NCI-H146 (cell line): ENCODE measurements at regions not wholly inside any gene's neighbourhood (a gene's known extent, or its start where the extent isn't known, plus 50 kb on each side); places are given as distances from the start of the nearest gene placed in this dataset.
A peak's percentile ranks its signal among the peaks of the same experiment; 100 is the strongest.

Experiments used
- DNase-seq: peaks from one replicate; lab custom pipeline; 2025; lab: John Stamatoyannopoulos, UW

DNA sequence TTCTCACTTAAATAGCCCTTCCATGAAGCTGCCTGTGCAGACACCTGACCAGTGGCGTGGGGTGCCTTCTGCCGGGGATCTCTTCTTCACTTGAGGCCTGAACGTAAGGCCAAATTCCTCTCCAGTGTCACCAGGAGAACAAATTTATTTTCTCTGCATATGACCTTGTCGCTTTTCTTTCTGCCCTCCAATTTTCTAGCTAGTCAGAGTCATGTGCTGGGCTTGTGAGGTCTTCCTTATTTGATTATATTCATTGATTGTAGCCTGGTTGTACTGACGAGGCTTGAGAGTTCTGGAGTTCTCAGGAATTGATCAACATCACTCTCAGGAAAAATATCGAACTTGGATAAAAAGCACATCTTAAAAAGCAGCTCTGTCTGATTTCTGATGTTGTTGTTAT is 255.7 kb downstream of the BUB3 start:
- no peak for DNase-seq

DNA sequence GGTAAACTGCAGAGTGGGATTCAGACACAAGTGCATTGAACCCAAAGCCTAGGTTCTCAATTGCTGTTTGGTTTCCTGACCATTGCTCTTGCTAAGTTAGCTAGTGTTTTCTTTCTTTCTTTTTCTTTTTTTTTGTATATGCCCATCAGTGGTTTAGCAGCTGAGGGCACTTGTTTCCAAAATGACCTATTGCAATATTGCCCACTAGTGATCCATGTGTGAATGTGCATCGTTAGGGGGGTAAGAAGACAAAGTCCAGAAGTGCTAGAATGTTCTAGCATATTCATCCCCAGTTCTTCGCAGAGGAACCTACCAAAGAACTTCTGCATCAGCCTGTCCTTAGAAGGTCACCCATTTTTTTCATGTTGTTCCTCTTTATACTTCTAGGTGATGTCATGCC is 252.8 kb upstream of the GPR26 start:
- DNase-seq, result no peak

DNA sequence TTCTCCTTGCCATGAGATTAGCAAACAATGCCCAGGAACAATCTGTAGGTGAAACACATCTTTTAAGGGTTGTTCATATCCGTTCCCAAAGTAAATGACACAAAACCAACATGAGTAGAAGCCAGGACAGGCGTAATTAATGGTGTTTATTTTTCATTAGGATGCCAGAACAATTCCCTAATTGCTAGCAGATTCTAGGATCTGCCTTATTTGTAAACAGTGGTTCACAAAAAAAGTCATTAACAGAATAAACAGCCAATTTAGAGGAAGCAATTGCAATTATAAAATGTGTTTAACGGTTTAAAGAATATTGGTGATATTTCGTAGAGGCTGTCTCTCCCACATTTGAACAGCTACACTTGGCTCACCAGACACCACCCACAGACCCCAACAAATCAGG is 250.6 kb upstream of the GPR26 start:
- no peak for DNase-seq

DNA sequence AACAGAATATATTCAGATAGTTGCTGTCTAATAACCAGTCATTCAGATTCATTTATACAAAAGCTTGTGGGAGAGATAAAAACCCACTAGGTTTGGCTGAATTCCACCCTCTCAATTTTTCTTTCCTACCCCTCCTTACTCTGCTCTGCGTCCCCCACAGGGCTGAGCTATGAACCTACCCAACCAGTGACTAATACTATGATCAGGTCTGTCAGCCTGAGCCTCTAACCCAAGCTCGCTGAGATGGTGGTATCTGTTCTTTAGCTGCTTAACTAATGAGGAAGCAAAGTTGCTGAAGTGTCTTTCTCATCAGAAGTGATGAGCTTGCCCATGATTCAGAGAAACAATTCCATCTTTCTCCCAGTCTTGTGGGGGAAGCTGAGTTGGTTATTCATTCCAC is 248.7 kb upstream of the GPR26 start:
- DNase-seq, result no peak

DNA sequence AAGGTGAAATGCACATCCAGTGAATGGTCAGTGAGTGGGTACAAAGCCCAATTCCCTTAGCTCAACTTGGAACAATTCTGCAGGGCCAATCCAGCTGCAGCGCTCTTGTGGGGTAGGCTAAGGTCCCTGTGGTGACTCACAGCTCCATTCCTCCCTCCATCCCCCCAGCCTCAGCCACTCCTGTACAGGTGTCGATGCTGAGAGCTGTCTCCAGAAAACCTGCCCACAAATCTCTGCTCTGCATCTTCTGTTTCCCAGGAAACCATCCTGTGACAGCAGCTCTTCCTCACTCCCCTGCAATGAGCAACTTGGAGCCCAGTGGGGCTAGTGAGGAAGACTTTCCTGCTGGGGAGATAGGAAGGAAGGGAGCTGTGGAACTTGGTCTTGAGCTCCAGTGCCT is 244.7 kb upstream of the GPR26 start:
- no peak for DNase-seq

DNA sequence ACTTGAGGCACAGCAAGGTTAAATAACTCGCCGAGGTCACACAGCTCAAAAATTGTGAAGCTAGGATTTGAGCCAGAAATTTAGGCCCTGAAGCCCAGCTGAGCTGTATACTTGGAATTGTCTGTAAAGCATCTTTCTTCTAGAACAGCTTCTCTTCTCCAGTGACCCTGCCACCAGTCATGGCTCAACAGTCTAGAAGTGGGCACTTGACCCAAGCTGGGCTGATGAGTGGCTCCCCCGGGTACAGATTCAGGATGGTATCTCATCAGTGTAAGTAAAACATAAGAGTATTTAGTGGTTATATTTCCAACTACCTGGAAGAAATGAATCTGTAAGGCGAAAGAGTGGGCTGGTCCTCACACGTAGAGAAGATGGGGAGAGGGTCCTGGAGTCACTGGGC is 243.9 kb upstream of the GPR26 start:
- no peak for DNase-seq

DNA sequence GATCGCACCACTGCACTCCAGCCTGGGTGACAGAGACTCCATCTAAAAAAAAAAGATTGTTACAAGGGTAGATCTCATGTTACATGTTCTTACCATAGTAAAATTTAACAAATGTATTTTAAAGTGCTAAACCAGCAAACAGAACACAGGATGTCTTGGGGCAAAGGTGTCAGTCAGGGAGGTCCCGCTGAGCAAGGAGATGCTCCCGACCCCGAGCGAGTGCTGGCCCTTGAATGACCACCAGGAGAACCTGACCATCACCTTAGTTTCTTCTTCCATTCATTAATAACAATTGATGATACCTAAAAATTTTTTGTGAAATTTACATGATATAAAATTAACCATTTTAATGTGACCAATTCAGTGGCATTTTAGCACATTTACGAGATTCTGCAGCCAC is 241.6 kb upstream of the GPR26 start:
- DNase-seq, result no peak

DNA sequence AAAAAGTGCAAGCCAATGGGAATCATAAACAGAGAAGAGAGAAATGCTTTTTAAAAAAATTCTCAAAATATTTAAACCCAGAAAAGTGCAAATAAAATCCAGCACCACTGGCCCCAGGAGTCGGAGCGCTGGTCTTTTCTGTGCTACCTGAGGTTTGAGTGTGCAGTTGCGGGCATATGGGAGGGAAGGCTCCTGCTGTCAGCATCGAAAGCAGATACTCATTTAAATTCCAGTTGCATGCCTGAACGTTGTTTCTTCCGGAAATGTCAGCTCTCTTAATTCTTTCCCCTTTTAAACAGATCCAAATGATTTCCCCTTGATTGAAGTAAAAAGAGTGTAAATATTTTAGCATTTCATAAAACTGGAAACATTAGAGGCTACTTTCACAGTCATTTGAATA is 240.5 kb upstream of the GPR26 start:
- DNase-seq, result no peak

DNA sequence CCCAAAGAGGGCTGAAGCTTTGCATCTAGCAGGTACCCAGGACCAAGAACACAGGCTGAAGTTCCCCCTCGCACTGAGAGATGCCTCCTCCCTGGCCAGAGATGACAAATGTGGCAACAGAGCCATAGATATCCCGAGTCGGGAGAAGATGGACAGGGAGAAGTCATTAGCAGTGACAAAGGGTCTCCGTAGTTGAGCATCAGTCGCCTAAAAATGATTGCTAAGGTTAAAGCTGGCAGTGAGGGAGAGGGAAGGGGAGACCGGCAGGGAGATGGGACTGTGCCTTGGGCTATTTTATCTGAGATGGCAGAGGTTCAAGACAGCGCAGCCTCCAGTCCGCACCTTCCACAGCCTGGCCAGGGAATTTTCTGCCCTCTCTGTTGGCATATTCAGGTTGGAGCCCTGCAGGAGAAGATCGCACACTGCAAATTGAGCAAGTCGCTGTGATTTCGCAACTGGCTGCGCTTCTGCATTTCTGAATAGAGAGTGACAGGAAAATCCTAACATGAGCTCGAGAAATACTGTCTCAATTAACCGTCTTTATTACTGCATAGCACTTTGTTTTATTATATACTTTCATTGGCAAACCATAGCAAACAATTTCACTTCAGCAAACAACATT is 238.9 kb upstream of the GPR26 start:
- DNase-seq, result no peak

DNA sequence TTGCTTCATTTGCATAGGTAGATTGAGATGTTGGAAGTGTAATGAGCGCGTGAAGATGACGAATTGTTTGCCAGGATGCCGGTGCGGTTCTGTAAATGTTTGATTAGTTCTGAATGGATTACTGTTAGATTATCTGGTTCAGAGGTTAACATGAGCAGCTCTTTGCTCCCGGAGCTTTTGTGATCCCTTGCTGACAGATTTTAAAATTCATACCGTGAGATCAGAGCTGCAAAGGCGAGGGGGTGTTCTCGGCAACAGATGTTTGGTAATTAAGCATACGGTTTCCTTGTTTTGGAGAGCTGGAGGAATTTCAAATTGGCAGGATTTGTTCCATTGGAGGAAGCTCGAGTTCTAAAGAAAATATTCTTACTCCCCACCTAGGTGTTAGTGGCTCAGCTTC is 237.8 kb upstream of the GPR26 start:
- peak; percentile 14 for DNase-seq

DNA sequence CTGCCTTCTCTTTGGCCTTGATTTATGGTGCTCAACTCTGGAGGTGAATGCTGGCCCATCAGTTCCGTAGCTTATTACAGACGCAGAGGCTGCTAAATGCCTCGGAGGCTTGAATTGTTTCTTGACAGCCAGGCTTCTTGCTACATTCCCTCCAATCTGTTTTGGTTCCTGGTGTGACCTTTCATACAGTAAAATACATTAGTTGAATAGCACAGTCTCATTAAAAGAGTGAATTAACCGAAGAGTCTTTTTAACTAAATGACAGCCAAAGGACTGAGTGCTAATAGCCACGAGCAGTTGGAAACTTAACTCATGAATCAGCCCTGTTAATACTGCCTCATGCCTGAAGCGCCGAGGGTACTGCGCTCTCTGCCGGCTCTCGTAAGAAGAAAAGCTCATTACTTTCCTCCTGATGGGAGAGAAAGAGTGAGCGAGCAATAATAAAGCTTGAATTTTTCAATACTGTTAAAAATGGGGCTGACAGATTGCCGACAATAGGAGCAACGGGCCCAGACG is 236.4 kb upstream of the GPR26 start:
- DNase-seq, result no peak

DNA sequence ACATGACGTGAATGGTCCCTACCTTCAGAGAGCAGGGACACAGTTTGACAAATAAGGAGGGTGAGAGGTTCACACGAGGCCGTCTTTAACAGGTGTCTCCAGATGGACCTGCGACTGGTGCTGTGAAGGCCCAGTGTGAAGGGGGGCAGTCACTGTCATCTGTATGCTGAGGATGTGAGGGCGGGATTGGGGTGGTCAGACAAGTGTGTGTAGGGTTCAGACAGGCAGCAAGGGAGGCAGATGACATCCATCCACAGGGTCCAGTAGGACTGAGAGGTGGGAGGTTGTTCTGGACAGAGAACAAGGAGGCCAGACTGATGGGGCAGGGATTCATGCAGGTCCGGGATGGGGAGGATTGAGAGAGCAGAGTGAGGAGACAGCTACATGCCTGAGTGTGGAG is 232.6 kb upstream of the GPR26 start:
- no peak for DNase-seq

DNA sequence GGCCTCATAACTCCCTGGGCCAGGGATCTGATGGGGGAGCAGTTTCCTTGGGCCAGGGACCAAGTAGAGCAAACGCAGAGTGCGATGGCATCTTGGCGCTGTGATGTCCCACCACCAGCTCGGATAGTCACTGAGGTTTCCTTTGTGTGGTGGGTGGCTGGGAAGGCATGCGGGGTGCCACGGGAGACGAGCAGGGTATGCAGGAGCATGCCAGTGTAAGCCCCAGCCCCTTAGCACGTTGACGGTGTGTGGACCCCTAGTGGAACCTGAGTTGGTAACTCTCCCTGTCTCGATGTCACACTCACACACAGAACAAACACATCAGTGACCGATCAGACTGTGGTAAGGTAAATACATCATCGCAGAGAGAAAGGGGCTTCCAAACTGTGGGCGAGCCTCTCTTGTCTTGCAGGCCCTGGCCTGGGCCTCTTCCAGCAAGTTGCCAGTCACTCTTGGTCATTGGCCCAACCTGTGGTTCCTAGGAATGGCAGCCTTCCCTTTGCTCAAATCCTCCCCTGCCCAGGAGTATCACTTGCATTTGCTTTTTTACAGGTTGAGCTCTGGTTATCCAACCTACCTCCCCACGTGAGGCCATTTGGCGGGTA is 231.6 kb upstream of the GPR26 start:
- DNase-seq, result no peak

DNA sequence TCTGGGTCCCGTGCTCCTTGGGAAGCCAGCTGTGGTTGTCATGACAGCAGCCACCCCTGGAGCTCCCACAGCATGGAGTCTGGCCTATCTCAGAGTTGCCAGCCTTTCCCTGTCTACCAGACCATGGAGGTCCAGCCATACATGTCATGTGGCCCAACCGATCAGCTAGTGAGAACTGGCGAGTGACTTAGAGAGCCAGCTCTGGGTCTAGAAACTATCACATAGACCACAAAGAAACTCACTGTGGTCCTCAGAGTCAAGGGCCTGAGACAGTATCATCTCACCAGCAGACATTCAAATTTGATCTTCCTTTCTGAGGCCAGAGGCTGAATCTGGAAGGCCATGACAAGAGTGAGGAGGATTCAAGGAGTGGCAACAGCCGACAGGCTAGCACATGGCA is 223.3 kb upstream of the GPR26 start:
- DNase-seq, result no peak

DNA sequence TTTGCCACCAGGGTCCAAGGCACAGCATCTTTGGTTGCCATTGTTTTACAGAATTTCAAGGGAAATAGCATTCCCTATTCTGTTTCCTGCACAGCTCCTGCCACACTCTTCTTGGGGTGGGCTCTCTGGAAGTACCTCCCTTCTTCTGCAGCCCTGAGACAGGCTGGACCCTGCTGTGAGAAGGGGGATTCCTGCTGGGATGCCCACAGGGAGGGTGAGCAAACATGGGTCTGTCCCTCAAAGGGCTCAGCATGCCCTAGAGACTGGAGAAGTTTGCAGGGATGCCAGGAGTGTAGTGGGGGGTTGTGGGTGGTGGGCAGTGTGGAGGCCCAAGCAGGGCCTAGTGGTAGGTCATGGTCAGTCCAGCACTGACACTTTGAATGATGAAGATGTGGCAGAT is 222.2 kb upstream of the GPR26 start:
- DNase-seq, result no peak

DNA sequence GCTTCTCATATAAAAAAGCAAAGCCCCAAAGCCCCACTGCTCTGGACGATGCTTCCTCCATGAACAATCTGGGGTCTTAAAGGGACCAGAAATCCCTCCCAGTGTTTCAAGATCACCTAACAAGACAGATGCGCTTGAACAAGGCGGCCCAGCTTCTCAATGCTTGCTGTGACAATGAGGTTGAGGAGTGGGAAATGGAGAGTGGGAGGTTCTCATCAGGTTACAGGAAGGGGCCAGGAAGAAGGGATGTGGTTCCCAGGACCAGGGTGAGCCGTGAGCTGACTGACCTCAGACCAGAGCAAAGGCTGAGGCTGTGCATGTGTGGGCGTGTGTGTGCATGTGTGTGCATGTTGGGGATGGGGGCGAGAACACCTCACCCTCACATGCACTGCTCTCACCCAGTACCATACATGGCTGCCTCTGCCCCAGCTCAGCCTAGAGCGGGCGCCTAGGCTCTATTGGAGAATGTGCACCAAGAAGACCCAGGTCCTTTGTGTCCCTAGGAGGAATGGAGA is 220.8 kb upstream of the GPR26 start:
- no peak for DNase-seq

DNA sequence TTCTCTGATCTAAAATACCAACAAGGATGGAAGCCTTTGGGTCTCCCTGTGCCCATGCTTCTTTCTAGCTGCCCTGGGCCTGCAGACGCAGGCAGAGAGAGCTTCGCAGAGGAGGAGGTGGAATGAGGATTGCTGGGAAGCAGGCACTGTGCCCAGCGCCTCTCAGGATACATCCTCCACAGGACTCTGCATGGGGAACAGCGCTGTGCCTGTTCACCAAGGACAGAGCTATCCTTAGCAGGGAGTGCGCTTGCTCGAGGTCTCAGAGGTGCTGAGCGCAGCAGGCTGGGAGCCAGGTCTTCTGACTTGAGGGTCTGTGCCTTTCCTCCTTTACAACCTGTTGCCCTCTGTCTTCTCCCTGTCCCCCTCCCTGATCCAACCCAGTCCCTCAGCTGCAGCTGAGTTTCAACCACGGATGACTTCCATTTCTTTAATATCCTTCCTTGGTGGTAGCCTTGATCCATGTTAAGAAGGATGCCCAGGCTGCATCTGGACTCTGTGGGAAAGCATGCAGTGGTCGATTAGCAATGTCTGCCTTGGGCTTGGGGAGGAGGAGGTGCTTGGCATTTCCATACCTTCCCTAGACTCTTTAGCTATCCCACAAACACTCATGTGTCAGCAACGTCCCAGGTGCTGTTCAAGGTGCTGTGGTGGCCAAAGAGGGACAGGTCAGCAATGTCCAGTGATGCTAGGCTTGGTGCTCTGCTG is 219.6 kb upstream of the GPR26 start:
- DNase-seq, result no peak

DNA sequence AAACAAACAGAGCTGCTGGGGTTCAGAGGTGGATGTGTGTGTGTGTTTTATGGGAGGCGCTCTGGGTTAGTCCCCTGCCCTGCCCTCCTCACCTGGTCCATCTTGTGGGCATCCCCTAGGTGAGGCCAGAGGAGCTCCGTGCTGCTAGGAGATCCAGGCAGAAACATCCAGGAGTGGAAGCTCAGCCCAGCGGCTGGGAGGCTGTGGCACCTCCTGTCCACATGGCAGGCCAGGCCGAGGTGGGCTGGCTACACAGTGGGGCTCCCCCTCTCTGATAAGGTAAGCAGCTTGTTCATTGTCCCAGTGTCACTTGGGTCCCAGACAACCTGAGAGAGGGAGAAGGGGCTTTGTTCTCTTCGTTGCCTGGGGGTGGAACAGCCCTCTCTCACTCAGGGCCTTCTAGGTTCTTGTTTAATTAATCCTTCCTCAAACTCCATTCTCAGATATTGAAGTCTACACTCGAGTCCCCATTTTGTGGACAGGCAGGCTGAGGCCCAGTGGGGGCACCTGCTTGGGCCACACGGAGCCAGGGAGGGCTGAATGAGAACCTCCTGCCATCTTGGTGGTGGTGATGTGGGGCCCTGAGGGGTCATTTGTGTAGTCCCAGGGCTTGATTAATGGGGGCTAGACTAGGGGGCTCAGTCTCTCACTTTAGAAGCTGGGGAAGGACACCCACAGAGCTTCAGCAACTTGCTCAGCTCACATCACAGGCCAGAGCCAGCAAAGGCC is 216.8 kb upstream of the GPR26 start:
- no peak for DNase-seq

DNA sequence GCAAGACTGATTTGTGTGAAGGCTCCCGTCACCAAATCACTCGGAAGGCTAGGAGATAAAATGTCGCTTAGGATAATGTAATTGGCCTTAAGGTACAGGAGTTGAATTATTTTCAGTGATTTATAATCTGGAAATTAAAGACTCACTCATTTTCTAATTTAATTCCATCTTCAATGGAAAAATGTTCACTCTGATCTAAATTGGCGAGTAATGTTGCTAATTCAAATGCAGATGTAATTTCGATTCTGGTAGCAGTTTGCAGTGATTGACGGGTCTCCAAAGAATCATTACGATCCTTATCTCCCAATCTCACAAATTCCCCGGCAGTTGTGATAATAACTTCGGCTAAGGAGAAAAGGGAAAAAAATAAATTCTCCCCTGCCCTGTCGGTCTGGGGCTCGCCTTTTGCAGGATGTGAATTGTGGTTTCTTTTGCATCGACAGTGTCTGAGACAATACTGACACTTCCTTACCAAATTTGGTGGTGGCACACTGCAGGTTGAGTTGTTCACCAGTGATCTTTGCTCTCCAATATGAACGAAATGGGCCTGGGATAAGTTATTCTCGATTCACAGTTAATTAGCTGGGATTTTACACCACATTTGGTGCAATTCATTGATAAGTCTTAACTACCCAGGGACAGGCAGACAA is 215.1 kb upstream of the GPR26 start:
- DNase-seq, result no peak

DNA sequence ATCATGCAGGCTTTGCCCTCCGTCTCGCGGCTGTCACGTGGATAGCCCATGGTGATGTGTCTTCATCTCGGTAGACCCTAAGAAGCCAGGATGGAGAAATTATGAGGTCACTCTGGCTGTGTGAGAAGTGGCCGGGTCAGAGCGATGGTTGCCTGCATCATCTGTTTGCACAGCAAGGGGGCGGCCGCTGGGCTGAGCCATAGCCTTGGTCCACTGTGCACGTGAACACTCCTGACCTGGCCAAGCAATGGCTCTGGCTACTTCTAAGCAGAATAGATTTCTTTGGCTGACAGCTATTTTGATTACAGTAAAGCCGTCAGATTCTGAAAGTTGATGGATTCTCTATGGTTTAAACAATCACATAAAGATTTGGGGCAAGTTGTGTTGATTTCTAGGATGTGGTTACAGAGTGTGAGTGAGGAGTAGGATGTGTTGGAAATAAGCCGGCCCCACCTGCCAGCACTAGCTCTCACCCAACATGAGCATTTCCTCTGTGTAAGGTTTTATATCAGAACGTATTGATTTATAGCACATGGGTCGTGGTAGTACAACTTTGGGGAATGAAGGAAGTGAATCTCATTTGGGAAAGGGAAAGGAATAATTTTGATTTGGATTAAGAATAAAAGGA is 214.4 kb upstream of the GPR26 start:
- DNase-seq, result peak; percentile 39

DNA sequence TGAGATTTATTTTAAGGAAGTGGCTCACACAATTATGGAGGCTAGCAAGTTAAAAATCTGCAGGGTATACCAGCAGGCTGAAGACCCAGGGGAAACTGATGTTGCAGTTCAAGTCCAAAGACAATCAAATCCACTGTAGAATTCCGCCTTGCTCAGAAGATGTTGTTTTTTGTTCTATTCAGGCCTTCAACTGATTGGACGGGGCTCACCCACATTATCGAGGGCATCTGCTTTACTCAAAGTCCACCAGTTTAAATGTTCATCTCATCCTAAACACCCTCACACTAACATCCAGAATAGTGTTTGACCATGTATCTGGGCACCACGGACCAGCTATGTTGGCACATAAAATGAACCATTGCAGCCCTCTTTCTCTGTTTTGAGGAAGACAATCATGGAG is 211.2 kb upstream of the GPR26 start:
- no peak for DNase-seq

DNA sequence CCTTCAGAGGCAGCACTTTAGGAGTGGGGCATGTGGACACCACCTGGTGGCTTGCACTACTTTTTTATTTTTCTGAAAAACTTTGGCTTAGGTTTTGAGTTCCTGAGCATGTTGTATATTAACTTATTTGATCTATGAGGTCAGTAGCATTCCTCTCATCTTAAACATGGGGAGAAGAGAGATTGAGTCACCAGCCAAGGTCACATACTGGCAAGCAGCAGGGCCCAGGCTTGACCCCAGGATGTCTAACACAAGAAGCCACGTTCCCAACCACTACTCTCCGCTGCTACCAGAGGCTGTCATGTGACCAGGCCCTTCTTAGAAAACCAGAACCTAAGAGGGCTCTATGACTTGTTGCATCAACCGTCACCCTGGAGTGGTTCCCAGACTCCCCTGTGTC is 210.3 kb upstream of the GPR26 start:
- DNase-seq, result no peak
